K562 (cell line): ENCODE measurements at regions not wholly inside any gene's neighbourhood (a gene's known extent, or its start where the extent isn't known, plus 50 kb on each side); places are given as distances from the start of the nearest gene placed in this dataset.

Source experiments
- ATAC-seq: fragments of 200-7000 bp; cut with Tn5 transposase; 3 replicates; pipeline ENCODE4 v1.9.1; 2020; ENCODE audit warnings: moderate library complexity
- BruUV-seq: library from RNA; stranded (reverse); fragments of 400-500 nt; replicated peaks from 2 replicates; lab custom pipeline; 2021; lab: Mats Ljungman, UMichigan
- CTCF ChIA-PET: fragments of 300-600 bp; formaldehyde crosslinking; extraction: SDS; loops from one replicate; lab custom pipeline; 2021; ENCODE audit warnings: low intra/inter-chr PET ratio; lab: Yijun Ruan, JAX
- POLR2A ChIA-PET: fragments of 300-600, 350-650 bp; sonication (Branson Sonifier 250); formaldehyde crosslinking; extraction: SDS; loops from one replicate; lab custom pipeline; 2021; ENCODE audit warnings: antibody characterized with exemption, inconsistent platforms; lab: Yijun Ruan, JAX
- DNase-seq, 4 experiments: peaks; one replicate each; pipeline versions ENCODE4 v3.0.0 to v3.0.0-alpha.2; 2011 to 2018; ENCODE audit warnings: low spot score in 3 of 4, mixed read lengths in 3 of 4; ENCODE audit errors: extremely low read depth in 1 of 4
- FAIRE-seq: peaks from 2 replicates; lab custom pipeline; 2011; peaks lifted over from hg19 to GRCh38; lab: Jason Lieb, UNC
- H2AFZ ChIP-seq: 2 replicates; pipeline ENCODE4 v1.6.0; 2011; ENCODE audit warnings: low read depth, low read length, control low read depth, inconsistent platforms
- H3K27ac ChIP-seq: fragments of 200-600 bp; 3 replicates; pipeline ENCODE4 v1.8.0; 2011; ENCODE audit warnings: low read depth, mild to moderate bottlenecking, control low read depth, inconsistent platforms, low read length, moderate library complexity, mixed read lengths; ENCODE audit errors: extremely low read depth
- H3K27me3 ChIP-seq, 2 experiments: fragments of 300-600 bp in 1 of 2; 2 replicates in 1 of 2; 3 replicates in 1 of 2; pipeline versions ENCODE4 v1.6.0 to v1.8.0; 2011; ENCODE audit warnings: inconsistent platforms in 2 of 2, low read length in 2 of 2, mild to moderate bottlenecking in 1 of 2, mixed read lengths in 1 of 2, moderate library complexity in 1 of 2; ENCODE audit not compliant: control insufficient read depth in 2 of 2, insufficient read depth in 2 of 2
- H3K36me3 ChIP-seq: fragments of 300-600 bp; 3 replicates; pipeline ENCODE4 v1.8.0; 2011; ENCODE audit warnings: mild to moderate bottlenecking, low read length, inconsistent platforms; ENCODE audit not compliant: control insufficient read depth, insufficient read depth
- H3K4me1 ChIP-seq, 2 experiments: fragments of 200-600 bp in 1 of 2; replicated peaks in 1 of 2; 2 replicates in 1 of 2; 3 replicates in 1 of 2; pipeline versions ENCODE4 v1.5.1 to v1.8.0; 2011; ENCODE audit warnings: inconsistent platforms in 2 of 2, low read length in 2 of 2, mild to moderate bottlenecking in 1 of 2, mixed read lengths in 1 of 2, moderate library complexity in 1 of 2; ENCODE audit not compliant: control insufficient read depth in 2 of 2, insufficient read depth in 2 of 2
- H3K4me2 ChIP-seq: 2 replicates; pipeline ENCODE4 v1.6.1; 2011; ENCODE audit warnings: low read length, control low read depth, inconsistent platforms, mixed read lengths; ENCODE audit not compliant: insufficient read depth
- H3K4me3 ChIP-seq: fragments of 200-600 bp; sonication (generic), shearing (Covaris generic); 2 replicates; pipeline ENCODE4 v1.5.1; 2016; ENCODE audit warnings: control low read depth, inconsistent platforms
- H3K79me2 ChIP-seq: fragments of 200-600 bp; 3 replicates; pipeline ENCODE4 v1.8.0; 2011; ENCODE audit warnings: low read length, inconsistent platforms; ENCODE audit not compliant: control insufficient read depth, insufficient read depth
- H3K9ac ChIP-seq, 2 experiments: 2 replicates each; pipeline versions ENCODE4 v1.6.0 to v1.6.1; 2011; ENCODE audit warnings: low read depth in 2 of 2, low read length in 2 of 2, control low read depth in 1 of 2, inconsistent platforms in 1 of 2, mild to moderate bottlenecking in 1 of 2, mixed read lengths in 1 of 2; ENCODE audit not compliant: insufficient read depth in 1 of 2
- H3K9me1 ChIP-seq: one replicate; pipeline ENCODE4 v1.6.0; 2011; ENCODE audit warnings: inconsistent platforms, mild to moderate bottlenecking, low read length, moderate library complexity; ENCODE audit not compliant: control insufficient read depth, insufficient read depth
- H3K9me3 ChIP-seq: replicated peaks from 2 replicates; pipeline ENCODE4 v1.5.1; 2011; ENCODE audit warnings: low read depth, low read length, inconsistent platforms; ENCODE audit not compliant: control insufficient read depth, insufficient read depth
- H4K20me1 ChIP-seq: replicated peaks from 2 replicates; pipeline ENCODE4 v1.6.1; 2011; ENCODE audit warnings: low read length, inconsistent platforms, mixed read lengths; ENCODE audit not compliant: control insufficient read depth, insufficient read depth
- GABPB1 ChIP-seq: sonication (generic); formaldehyde crosslinking; IDR thresholded peaks from 2 replicates; pipeline ENCODE4 v1.8.0; 2022; ENCODE audit warnings: mild to moderate bottlenecking, missing genetic modification reagents
- KLF16 ChIP-seq: IDR thresholded peaks from 2 replicates; pipeline ENCODE4 v1.6.1; 2016; ENCODE audit warnings: antibody characterized with exemption
- LARP7 ChIP-seq: fragments of 450-650 bp; IDR thresholded peaks from 2 replicates; pipeline ENCODE4 v1.6.1; 2016
- NCOA1 ChIP-seq: fragments of 450-650 bp; IDR thresholded peaks from 2 replicates; pipeline ENCODE4 v1.6.1; 2016; ENCODE audit warnings: low read depth
- NFATC3 ChIP-seq: fragments of 450-650 bp; IDR thresholded peaks from 2 replicates; pipeline ENCODE4 v1.6.1; 2017; ENCODE audit warnings: mild to moderate bottlenecking
- TAF1 ChIP-seq: IDR thresholded peaks from 2 replicates; pipeline ENCODE4 v1.6.1; 2011; ENCODE audit warnings: mild to moderate bottlenecking, low read length, moderate library complexity; ENCODE audit not compliant: insufficient read depth, control insufficient read depth, severe bottlenecking; ENCODE audit errors: extremely low read depth
- ZNF583 ChIP-seq: fragments of 250-450 bp; sonication (Bioruptor Pico); IDR thresholded peaks from 2 replicates; pipeline ENCODE4 v1.4.0; 2020
- WGBS: fragments of 100-300 bp; shearing (Covaris generic); methylation state at CpG from one replicate; pipeline ENCODE4 v1.1.6; 2016; ENCODE audit warnings: low coverage, mixed read lengths; ENCODE audit not compliant: insufficient coverage; ENCODE audit errors: missing lambda C conversion rate; 5-methylcytosine and 5-hydroxymethylcytosine counted together
- in situ Hi-C: fragments of 300-500 bp; cut with MboI; formaldehyde crosslinking; loops from 4 replicates; pipeline ENCODE4 v1.15.0; 2018; ENCODE audit warnings: inconsistent platforms, mixed read lengths
- intact Hi-C: fragments of 100-400 bp; cut with micrococcal nuclease; formaldehyde crosslinking; loops from 2 replicates; pipeline ENCODE4 v1.14.2; 2022
- TF ChIP-seq, protein P1 (sequence below): IDR thresholded peaks from 2 replicates; pipeline ENCODE4 v1.6.1; 2016; ENCODE audit warnings: missing genetic modification characterization, missing compliant biosample characterization

DNA sequence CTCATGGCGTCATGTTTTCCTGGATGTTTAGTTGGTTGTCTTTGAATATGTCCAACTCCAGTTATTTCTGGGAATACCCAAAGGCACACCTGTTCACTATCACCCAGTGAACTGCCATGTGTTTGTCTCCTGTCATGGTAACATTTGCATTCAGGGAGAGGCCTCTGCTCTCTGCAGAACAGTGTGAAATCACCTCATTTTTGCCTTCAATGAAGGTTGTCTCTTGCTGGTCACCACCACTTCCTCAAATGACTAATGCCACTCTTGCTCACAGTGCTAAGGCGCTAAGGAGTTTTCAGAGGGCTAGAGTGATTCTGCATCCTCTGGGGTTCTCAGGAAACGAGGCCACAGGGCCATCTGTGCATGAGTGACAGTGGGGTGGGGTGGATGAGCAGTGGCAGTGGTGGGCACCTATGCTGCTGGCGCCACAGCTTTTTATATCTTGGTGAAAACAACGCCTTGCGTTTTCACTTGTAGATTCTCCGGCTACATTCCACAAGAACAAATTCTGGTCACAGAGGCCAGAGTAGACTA lies 60.0 kb upstream of the ATP5PO start (continued):
- TF ChIP-seq KLF16 (no peak), TAF1 (peak; percentile 9)

DNA sequence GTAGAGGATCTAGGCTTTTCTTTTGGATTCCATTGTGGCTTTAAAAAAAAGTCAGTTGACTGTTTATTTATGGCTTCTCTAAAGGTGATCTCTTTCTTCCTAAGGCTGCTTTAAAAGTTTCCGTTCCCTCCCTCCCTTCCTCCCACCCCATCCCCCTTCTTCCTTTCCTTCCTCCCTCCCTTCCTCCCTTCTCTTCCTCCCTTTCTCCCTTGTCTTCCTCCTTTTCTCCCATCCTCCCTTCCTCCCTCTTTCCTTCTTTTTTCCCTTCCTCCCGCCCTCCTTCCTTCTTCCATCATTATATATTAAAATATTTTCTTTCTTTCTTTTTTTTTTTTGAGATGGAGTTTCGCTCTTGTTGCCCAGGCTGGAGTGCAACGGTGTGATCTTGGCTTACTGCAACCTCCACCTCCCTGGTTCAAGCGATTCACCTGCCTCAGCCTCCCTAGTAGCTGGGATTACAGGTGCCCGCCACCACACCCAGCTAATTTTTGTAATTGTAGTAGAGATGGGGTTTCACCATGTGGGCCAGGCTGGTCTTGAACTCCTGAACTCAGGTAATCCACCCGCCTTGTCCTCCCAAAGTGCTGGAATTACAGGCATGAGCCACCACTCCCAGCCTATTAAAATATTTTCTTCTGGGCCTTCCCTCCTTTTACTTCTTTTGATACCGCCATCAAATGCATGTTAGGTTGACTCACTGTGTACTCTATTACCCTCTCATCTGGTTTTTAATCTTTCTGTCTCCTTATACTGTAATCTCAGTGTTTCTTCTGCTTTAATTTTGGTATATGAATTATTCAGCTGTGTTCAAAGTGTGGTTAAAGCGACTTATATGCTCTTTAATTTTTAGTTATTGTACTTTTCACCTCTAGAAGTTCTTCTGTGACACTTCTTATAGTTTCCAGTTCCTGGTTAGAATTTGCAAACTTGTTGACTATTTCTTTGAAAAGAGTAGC lies 59.2 kb upstream of the ATP5PO start:
- BruUV-seq, result no TSS peak
- Histone ChIP-seq H3K27me3 (no peaks in the 10 kb centered on the region), H3K27ac (peak overlapping the region; percentile 92), H4K20me1 (no peaks in the 10 kb centered on the region), H3K9me1 (no peaks in the 10 kb centered on the region), H3K4me2 (no peak overlapping the region), H3K36me3 (no peaks in the 10 kb centered on the region), H3K4me3 (no peak overlapping the region), H3K79me2 (no peaks in the 10 kb centered on the region), H2AFZ (peak overlapping the region; percentile 96), H3K4me1 (peaks cover 12 to 52% of the 10 kb centered on the region in 2 experiments; a peak in 4 of 5 replicates), H3K9me3 (no peaks in the 10 kb centered on the region), H3K9ac (peak overlapping the region in 1 of 2 experiments; percentile 76; a peak in 2 of 4 replicates)
- TF ChIP-seq NCOA1 (0 out of 2 replicates have a peak, but pooled peaks have one; percentile 34), ZNF583 (CRISPR knock-in tag) (peak; percentile 82; the same call in 1 of the 2 replicates), GABPB1 (CRISPR knock-in tag) (no peak), LARP7 (0 out of 2 replicates have a peak, but pooled peaks have one; percentile 21), NFATC3 (0 out of 2 replicates have a peak, but pooled peaks have one; percentile 26)
- TF ChIP-seq, protein P1, sequence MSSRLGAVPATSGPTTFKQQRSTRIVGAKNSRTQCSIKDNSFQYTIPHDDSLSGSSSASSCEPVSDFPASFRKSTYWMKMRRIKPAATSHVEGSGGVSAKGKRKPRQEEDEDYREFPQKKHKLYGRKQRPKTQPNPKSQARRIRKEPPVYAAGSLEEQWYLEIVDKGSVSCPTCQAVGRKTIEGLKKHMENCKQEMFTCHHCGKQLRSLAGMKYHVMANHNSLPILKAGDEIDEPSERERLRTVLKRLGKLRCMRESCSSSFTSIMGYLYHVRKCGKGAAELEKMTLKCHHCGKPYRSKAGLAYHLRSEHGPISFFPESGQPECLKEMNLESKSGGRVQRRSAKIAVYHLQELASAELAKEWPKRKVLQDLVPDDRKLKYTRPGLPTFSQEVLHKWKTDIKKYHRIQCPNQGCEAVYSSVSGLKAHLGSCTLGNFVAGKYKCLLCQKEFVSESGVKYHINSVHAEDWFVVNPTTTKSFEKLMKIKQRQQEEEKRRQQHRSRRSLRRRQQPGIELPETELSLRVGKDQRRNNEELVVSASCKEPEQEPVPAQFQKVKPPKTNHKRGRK (tag), result peak; percentile 75; the same call in 1 of the 2 replicates
- 80% methylated on average over 8 of the region's 9 CpGs for WGBS
- ChIA-PET CTCF (no interaction called here), POLR2A (interaction anchor here (1.4 to 4.3 kb wide), 2 partner anchors 10 to 13 kb away, joined by 3 to 24 read pairs; no protein-coding TSS in a partner anchor)
- in situ Hi-C loops (no loop called here), intact Hi-C loops (loop anchor here (5.0 to 10.0 kb wide), 3 partner anchors 37 to 390 kb away; partner anchors contain the start of gene DONSON)
- no peak for DNase-seq
- no peak for ATAC-seq
- no peak for FAIRE-seq
